ENCODE measurements at regions not wholly inside any gene's neighbourhood (a gene's known extent, or its start where the extent isn't known, plus 50 kb on each side); places are given as distances from the start of the nearest gene placed in this dataset.
"Not testable (repeated sequence)": the region's sequence is repeated elsewhere in the genome, so short reads cannot be mapped to it uniquely, and the experiment has no call there.

GRCh38 chr21:34229353-34229752 lies 134.5 kb upstream of the KCNE2 start:
- no peaks in the 10 kb centered on the region for H3K27me3 ChIP-seq
- H3K4me1 ChIP-seq (ENCODE audit: control insufficient read depth in 1 of 2, insufficient read depth in 1 of 2, low read depth in 1 of 2, low read length in 1 of 2), result no peaks in the 10 kb centered on the region
- no peaks in the 10 kb centered on the region for H3K36me3 ChIP-seq
- H3K27ac ChIP-seq, result no peak overlapping the region
- no peaks in the 10 kb centered on the region for H3K9me3 ChIP-seq
- TF ChIP-seq CTCF (IDR thresholded peaks at IDR 0.05), result no peak
- H3K4me3 ChIP-seq (ENCODE audit: low read depth in 1 of 2, low read length in 1 of 2), result no peak overlapping the region

- H3K9me3 ChIP-seq; H3K36me3 ChIP-seq; H3K4me3 ChIP-seq (ENCODE audit: low read depth in 1 of 2, low read length in 1 of 2); H3K27ac ChIP-seq; H3K27me3 ChIP-seq; H3K4me1 ChIP-seq (ENCODE audit: control insufficient read depth in 1 of 2, insufficient read depth in 1 of 2, low read depth in 1 of 2, low read length in 1 of 2): not testable (repeated sequence)
Measured at GRCh38 chr21:34233741-34234140, 130.1 kb upstream of the KCNE2 start.

- Histone ChIP-seq H3K4me1 (ENCODE audit: control insufficient read depth in 1 of 2, insufficient read depth in 1 of 2, low read depth in 1 of 2, low read length in 1 of 2) (no peaks in the 10 kb centered on the region), H3K27ac (no peak overlapping the region), H3K27me3 (no peaks in the 10 kb centered on the region)
Measured at GRCh38 chr21:34235514-34235913, 128.3 kb upstream of the KCNE2 start.

GRCh38 chr21:34242973-34243372 lies 120.8 kb upstream of the KCNE2 start:
- H3K36me3 ChIP-seq, result no peaks in the 10 kb centered on the region
- H3K4me1 ChIP-seq (ENCODE audit: control insufficient read depth in 1 of 2, insufficient read depth in 1 of 2, low read depth in 1 of 2, low read length in 1 of 2), result no peaks in the 10 kb centered on the region
- no peaks in the 10 kb centered on the region for H3K9me3 ChIP-seq
- no peaks in the 10 kb centered on the region for H3K27me3 ChIP-seq
- H3K27ac ChIP-seq, result no peak overlapping the region
- TF ChIP-seq CTCF (IDR thresholded peaks at IDR 0.05), result no peak
- no peak overlapping the region for H3K4me3 ChIP-seq (ENCODE audit: low read depth in 1 of 2, low read length in 1 of 2)

More at GRCh38 chr21:34235514-34235913, 128.3 kb upstream of the KCNE2 start:
- no peak for TF ChIP-seq CTCF (IDR thresholded peaks at IDR 0.05)
- Histone ChIP-seq H3K4me3 (ENCODE audit: low read depth in 1 of 2, low read length in 1 of 2) (no peak overlapping the region), H3K36me3 (no peaks in the 10 kb centered on the region), H3K9me3 (no peaks in the 10 kb centered on the region)

DNA sequence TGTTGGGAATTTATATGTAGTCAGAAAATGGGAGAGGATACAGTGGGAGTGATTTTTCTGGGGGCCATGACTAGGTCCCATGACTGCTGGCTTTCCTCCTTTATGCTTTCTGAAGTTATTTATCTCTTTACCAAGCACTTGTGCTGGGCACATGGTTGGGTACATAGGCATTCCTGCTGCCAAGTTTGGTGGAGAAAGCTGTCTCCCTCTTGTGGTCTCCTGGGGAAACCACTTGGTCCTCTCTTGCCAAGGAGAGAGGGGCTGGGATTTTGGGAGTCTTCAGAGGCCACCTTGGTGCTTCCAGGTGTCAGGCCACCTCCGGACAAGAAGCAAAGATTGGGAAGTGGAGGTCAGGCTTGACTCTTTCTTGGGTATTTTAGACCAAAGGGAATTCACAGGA lies 120.2 kb upstream of the KCNE2 start:
- TF ChIP-seq CTCF (IDR thresholded peaks at IDR 0.05), result peak; percentile 56
- H3K4me1 ChIP-seq (ENCODE audit: control insufficient read depth in 1 of 2, insufficient read depth in 1 of 2, low read depth in 1 of 2, low read length in 1 of 2), result no peaks in the 10 kb centered on the region
- H3K27me3 ChIP-seq, result no peaks in the 10 kb centered on the region
- H3K27ac ChIP-seq, result no peak overlapping the region
- no peaks in the 10 kb centered on the region for H3K9me3 ChIP-seq
- H3K36me3 ChIP-seq, result no peaks in the 10 kb centered on the region
- H3K4me3 ChIP-seq (ENCODE audit: low read depth in 1 of 2, low read length in 1 of 2), result no peak overlapping the region

- Histone ChIP-seq H3K4me1 (ENCODE audit: control insufficient read depth in 1 of 2, insufficient read depth in 1 of 2, low read depth in 1 of 2, low read length in 1 of 2) (no peaks in the 10 kb centered on the region), H3K27me3 (no peaks in the 10 kb centered on the region), H3K9me3 (peaks cover 7% of the 10 kb centered on the region), H3K36me3 (no peaks in the 10 kb centered on the region), H3K4me3 (ENCODE audit: low read depth in 1 of 2, low read length in 1 of 2) (no peak overlapping the region), H3K27ac (no peak overlapping the region)
- no peak for TF ChIP-seq CTCF (IDR thresholded peaks at IDR 0.05)
Measured at GRCh38 chr21:34252751-34253150, 111.1 kb upstream of the KCNE2 start.

All from neutrophil (primary cell).